Naive thymus-derived CD4-positive, alpha-beta T cell (primary cell): ENCODE measurements at regions not wholly inside any gene's neighbourhood (a gene's known extent, or its start where the extent isn't known, plus 50 kb on each side); places are given as distances from the start of the nearest gene placed in this dataset.

Experiments
- ATAC-seq: fragments of 150-1000 bp; cut with Tn5 transposase; 2 replicates; pipeline ENCODE4 v1.10.0; 2021; ENCODE audit warnings: mild to moderate bottlenecking, moderate library complexity
- CTCF ChIA-PET: fragments of 350-600 bp; sonication (Branson Sonifier 250); formaldehyde crosslinking; loops from one replicate; lab custom pipeline; 2021; ENCODE audit warnings: antibody characterized with exemption; lab: Charles Lee
- POLR2A ChIA-PET: fragments of 350-600 bp; sonication (Branson Sonifier 250); formaldehyde crosslinking; loops from one replicate; lab custom pipeline; 2021; ENCODE audit warnings: antibody characterized with exemption, inconsistent platforms; lab: Charles Lee
- DNase-seq, 9 donors: peaks; one replicate each; pipeline versions ENCODE4 v3.0.0 to v3.0.0-alpha.2; 2020 to 2022; ENCODE audit warnings: mixed read lengths in 1 of 9
- H3K27ac ChIP-seq: one replicate; pipeline ENCODE4 v1.7.0; 2013; ENCODE audit warnings: mild to moderate bottlenecking, low read depth, low read length, moderate library complexity
- H3K27me3 ChIP-seq, 2 donors: one replicate each; pipeline ENCODE4 v1.7.0; 2013; ENCODE audit warnings: low read length in 2 of 2, mild to moderate bottlenecking in 2 of 2, moderate library complexity in 2 of 2; ENCODE audit not compliant: control insufficient read depth in 2 of 2, insufficient read depth in 2 of 2
- H3K36me3 ChIP-seq, 3 experiments: 1 replicate in 2 of 3; 2 replicates in 1 of 3; pipeline ENCODE4 v1.7.0; 2013; ENCODE audit warnings: low read length in 3 of 3, mild to moderate bottlenecking in 3 of 3, moderate library complexity in 1 of 3; ENCODE audit not compliant: insufficient read depth in 3 of 3, control insufficient read depth in 2 of 3
- H3K4me1 ChIP-seq, 2 donors: one replicate each; pipeline ENCODE4 v1.7.0; 2013; ENCODE audit warnings: low read length in 2 of 2, mild to moderate bottlenecking in 2 of 2, moderate library complexity in 1 of 2; ENCODE audit not compliant: control insufficient read depth in 2 of 2, insufficient read depth in 2 of 2
- H3K4me3 ChIP-seq: 2 replicates; pipeline ENCODE4 v1.7.0; 2013; ENCODE audit warnings: mild to moderate bottlenecking, low read length
- H3K9me3 ChIP-seq, 3 experiments: 1 replicate in 2 of 3; 2 replicates in 1 of 3; pipeline ENCODE4 v1.7.0; 2013; ENCODE audit warnings: low read length in 3 of 3; ENCODE audit not compliant: control insufficient read depth in 2 of 3
- H3K27ac Mint-ChIP-seq, 9 donors: one replicate each; pipeline ENCODE4 v1.8.0; 2020 to 2022; ENCODE audit warnings: mixed read lengths in 9 of 9, mild to moderate bottlenecking in 8 of 9, moderate library complexity in 5 of 9, inconsistent platforms in 2 of 9
- H3K27me3 Mint-ChIP-seq, 5 donors: one replicate each; pipeline ENCODE4 v1.8.0; 2021 to 2022; ENCODE audit warnings: mixed read lengths in 5 of 5, mild to moderate bottlenecking in 1 of 5
- H3K36me3 Mint-ChIP-seq, 5 donors: one replicate each; pipeline ENCODE4 v1.8.0; 2020 to 2022; ENCODE audit warnings: mixed read lengths in 5 of 5, mild to moderate bottlenecking in 3 of 5, inconsistent platforms in 1 of 5
- H3K4me1 Mint-ChIP-seq, 7 donors: one replicate each; pipeline ENCODE4 v1.8.0; 2020 to 2022; ENCODE audit warnings: mixed read lengths in 7 of 7, mild to moderate bottlenecking in 3 of 7, inconsistent platforms in 1 of 7
- H3K4me3 Mint-ChIP-seq, 10 donors: one replicate each; pipeline ENCODE4 v1.8.0; 2020 to 2022; ENCODE audit warnings: mild to moderate bottlenecking in 10 of 10, mixed read lengths in 10 of 10, moderate library complexity in 6 of 10, inconsistent platforms in 2 of 10
- H3K9me3 Mint-ChIP-seq, 11 donors: one replicate each; pipeline ENCODE4 v1.8.0; 2020 to 2022; ENCODE audit warnings: mixed read lengths in 11 of 11, mild to moderate bottlenecking in 4 of 11, inconsistent platforms in 1 of 11, moderate library complexity in 1 of 11
- intact Hi-C, 2 donors: fragments of 100-400 bp; cut with micrococcal nuclease; formaldehyde crosslinking; loops; one replicate each; pipeline ENCODE4 v1.15.1; 2023

DNA sequence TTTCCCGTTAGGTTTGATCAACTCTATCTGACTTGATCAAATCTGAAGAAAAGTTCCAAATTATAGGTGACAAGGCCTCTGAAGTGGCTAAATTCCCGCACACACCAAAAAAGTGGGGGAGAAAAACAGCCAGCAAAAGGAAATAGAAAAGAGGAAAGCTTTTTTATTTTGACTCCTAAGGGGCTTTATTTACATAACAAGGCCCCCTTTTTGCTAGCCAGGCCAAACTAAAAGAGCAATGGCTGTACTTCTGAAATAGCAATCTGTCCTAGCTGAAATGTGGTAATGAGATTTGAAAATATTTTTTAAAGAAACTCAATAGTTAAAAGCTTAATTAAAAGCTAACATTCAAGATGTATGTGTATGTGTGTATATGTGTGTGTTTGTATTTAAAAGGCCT lies 311.5 kb upstream of the POGK start:
- Mint-ChIP-seq H3K9me3 (peaks cover 0 to 15% (median 2%) of the 10 kb centered on the region in 11 donors), H3K27ac (no peak overlapping the region), H3K4me1 (no peaks in the 10 kb centered on the region), H3K36me3 (no peaks in the 10 kb centered on the region), H3K27me3 (peaks cover 0 to 24% (median 16%) of the 10 kb centered on the region in 5 donors), H3K4me3 (no peak overlapping the region)
- H3K9me3 ChIP-seq = no peaks in the 10 kb centered on the region
- intact Hi-C loops = no loop called here
- no peaks in the 10 kb centered on the region for H3K4me1 ChIP-seq
- POLR2A ChIA-PET = no interaction called here
- no peaks in the 10 kb centered on the region for H3K27me3 ChIP-seq
- H3K4me3 ChIP-seq = no peak overlapping the region
- H3K36me3 ChIP-seq = no peaks in the 10 kb centered on the region
- no peak overlapping the region for H3K27ac ChIP-seq
- CTCF ChIA-PET = interaction anchor here (1.2 kb wide), 1 partner anchor 11 kb away, joined by 3 read pairs; no protein-coding TSS in a partner anchor
- ATAC-seq = no peak
- DNase-seq = no peak

DNA sequence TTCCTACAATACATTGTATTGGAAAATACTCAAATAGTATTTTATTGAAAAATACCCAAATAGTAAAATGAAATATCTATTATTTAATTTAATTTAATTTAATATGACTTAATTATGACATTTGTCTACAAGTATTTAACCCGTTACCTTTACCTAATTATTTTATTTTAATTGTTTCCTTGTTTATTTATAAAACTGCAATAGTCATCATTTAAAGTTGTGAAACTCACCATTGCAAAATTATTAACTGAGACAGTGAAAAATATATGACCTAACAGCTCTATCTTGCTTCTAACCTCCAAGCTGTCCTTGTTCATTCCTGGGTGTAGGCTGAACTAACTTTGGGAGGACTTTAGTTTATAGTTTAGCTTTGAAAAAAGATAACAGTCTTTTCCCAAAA lies 300.6 kb upstream of the POGK start:
- no peaks in the 10 kb centered on the region for H3K36me3 ChIP-seq
- no peaks in the 10 kb centered on the region for H3K4me1 Mint-ChIP-seq
- H3K4me1 ChIP-seq = no peaks in the 10 kb centered on the region
- peaks cover 0 to 31% (median 18%) of the 10 kb centered on the region in 5 donors for H3K27me3 Mint-ChIP-seq
- CTCF ChIA-PET = interaction anchor here (1.1 kb wide), 1 partner anchor 10 kb away, joined by 3 read pairs; no protein-coding TSS in a partner anchor
- no peaks in the 10 kb centered on the region for H3K9me3 ChIP-seq
- H3K27ac Mint-ChIP-seq = no peak overlapping the region
- ATAC-seq (no peak), DNase-seq (no peak)
- intact Hi-C loops = no loop called here
- peaks cover 0 to 22% (median 2%) of the 10 kb centered on the region in 11 donors for H3K9me3 Mint-ChIP-seq
- H3K27me3 ChIP-seq = no peaks in the 10 kb centered on the region
- H3K4me3 ChIP-seq = no peak overlapping the region
- POLR2A ChIA-PET = no interaction called here
- no peak overlapping the region for H3K27ac ChIP-seq
- no peak overlapping the region for H3K4me3 Mint-ChIP-seq
- no peaks in the 10 kb centered on the region for H3K36me3 Mint-ChIP-seq

DNA sequence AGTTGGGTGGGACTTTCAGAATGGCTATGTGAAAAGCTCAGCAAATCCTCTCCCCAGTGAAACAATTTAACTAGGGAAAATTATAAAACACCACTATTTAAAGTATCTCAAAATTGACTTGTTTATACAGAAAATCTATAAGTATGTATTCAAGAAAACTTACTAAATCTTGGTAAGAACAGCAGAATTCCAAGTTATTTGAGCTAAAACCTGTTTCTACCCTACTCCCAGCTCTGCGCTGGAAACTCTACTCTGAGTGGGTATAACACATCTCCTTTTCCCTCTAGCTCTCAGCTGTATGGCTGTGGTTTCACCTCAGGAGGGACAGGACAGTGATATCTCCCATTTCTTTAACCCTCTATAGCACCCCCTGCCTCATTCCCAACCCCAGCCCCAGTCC lies 295.2 kb upstream of the POGK start:
- Histone ChIP-seq H3K4me1 (no peaks in the 10 kb centered on the region), H3K4me3 (no peak overlapping the region), H3K9me3 (no peaks in the 10 kb centered on the region), H3K27ac (no peak overlapping the region), H3K36me3 (no peaks in the 10 kb centered on the region), H3K27me3 (no peaks in the 10 kb centered on the region)
- intact Hi-C loops = no loop called here
- Mint-ChIP-seq H3K27me3 (peaks cover 0 to 16% (median 10%) of the 10 kb centered on the region in 5 donors), H3K36me3 (no peaks in the 10 kb centered on the region), H3K4me1 (no peaks in the 10 kb centered on the region), H3K27ac (no peak overlapping the region), H3K4me3 (no peak overlapping the region), H3K9me3 (peaks cover 0 to 14% (median 8%) of the 10 kb centered on the region in 11 donors)
- ChIA-PET POLR2A (no interaction called here), CTCF (no interaction called here)
- ATAC-seq (no peak), DNase-seq (no peak)

DNA sequence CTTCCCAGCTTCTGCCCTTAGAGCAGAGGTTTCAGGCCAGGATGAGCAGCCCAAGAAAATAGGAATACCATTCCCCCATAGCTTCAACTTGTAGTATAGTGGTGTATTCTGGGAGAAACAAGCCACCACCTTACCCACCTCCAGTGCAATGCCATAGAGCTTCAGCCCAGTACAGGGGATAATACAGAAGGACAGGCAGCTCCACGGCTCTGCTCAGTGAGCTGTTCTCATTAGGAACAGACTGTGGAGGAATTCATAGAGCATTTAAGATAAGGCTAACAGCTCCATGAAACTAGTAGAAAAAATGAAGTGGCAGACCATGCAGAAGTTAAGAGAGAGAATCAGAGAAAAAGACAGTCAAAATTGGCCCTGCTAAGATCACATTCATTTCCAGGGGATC lies 294.7 kb upstream of the POGK start:
- Histone ChIP-seq H3K27me3 (no peaks in the 10 kb centered on the region), H3K9me3 (no peaks in the 10 kb centered on the region), H3K36me3 (no peaks in the 10 kb centered on the region), H3K4me3 (no peak overlapping the region), H3K4me1 (no peaks in the 10 kb centered on the region), H3K27ac (no peak overlapping the region)
- POLR2A ChIA-PET = no interaction called here
- ATAC-seq (no peak), DNase-seq (no peak)
- Mint-ChIP-seq H3K9me3 (peaks cover 3 to 19% (median 14%) of the 10 kb centered on the region in 11 donors), H3K27me3 (peaks cover 0 to 21% (median 10%) of the 10 kb centered on the region in 5 donors), H3K36me3 (peaks cover 0 to 4% (median 0%) of the 10 kb centered on the region in 5 donors), H3K4me3 (no peak overlapping the region), H3K27ac (no peak overlapping the region), H3K4me1 (no peaks in the 10 kb centered on the region)
- CTCF ChIA-PET = no interaction called here
- intact Hi-C loops = no loop called here

DNA sequence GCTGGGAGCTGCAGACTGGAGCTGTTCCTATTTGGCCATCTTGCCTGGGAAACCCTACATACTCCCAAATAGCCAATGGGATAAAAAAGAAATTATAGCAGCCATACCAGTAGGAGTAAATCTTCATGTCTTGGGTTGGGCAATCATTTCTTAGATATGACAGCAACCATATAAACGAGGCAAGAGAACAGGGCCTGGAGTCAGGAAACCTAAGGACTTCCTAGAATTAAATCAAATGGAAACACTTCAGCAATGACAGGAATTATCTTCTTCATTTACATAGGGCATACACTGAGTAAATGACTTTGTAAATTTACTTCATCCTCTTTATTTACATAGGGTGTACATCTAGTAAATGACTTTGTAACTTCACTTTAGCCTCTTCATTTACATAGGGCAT lies 286.6 kb upstream of the POGK start:
- ATAC-seq = no peak
- no peak for DNase-seq
- H3K4me3 Mint-ChIP-seq = no peak overlapping the region
- intact Hi-C loops = no loop called here
- peaks cover 0 to 12% (median 0%) of the 10 kb centered on the region in 5 donors for H3K36me3 Mint-ChIP-seq
- Histone ChIP-seq H3K9me3 (peaks cover 0 to 5% (median 0%) of the 10 kb centered on the region in 3 experiments), H3K27me3 (no peaks in the 10 kb centered on the region), H3K4me1 (no peaks in the 10 kb centered on the region), H3K4me3 (no peak overlapping the region), H3K27ac (no peak overlapping the region), H3K36me3 (no peaks in the 10 kb centered on the region)
- no peaks in the 10 kb centered on the region for H3K4me1 Mint-ChIP-seq
- POLR2A ChIA-PET = no interaction called here
- CTCF ChIA-PET = no interaction called here
- H3K27ac Mint-ChIP-seq = no peak overlapping the region
- H3K27me3 Mint-ChIP-seq = peaks cover 0 to 39% (median 18%) of the 10 kb centered on the region in 5 donors
- peaks cover 6 to 44% (median 26%) of the 10 kb centered on the region in 11 donors for H3K9me3 Mint-ChIP-seq

DNA sequence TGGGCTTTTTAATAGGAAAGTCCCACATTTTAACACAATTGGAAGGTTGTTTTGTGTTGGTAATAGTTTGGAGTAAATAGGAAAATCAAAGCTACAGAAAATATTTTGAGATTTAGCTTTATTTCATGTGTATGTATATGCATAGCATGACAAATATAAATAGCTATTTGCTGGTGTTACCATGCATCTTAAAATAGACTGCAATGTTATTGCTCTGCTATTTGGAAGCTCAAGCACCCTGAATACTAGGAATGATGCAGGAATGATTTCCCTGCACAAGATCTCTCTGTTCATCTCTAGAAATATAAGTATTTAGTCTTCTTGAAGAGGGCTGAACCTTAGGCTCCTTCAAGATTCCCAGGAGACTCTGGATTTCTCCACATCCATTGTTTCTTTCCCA lies 268.3 kb upstream of the POGK start:
- H3K9me3 Mint-ChIP-seq = peaks cover 0 to 3% (median 0%) of the 10 kb centered on the region in 11 donors
- POLR2A ChIA-PET = no interaction called here
- Histone ChIP-seq H3K9me3 (no peaks in the 10 kb centered on the region), H3K4me1 (no peaks in the 10 kb centered on the region), H3K27ac (no peak overlapping the region), H3K36me3 (no peaks in the 10 kb centered on the region), H3K27me3 (no peaks in the 10 kb centered on the region), H3K4me3 (no peak overlapping the region)
- ATAC-seq = no peak
- intact Hi-C loops = no loop called here
- no peak overlapping the region for H3K27ac Mint-ChIP-seq
- H3K36me3 Mint-ChIP-seq = no peaks in the 10 kb centered on the region
- CTCF ChIA-PET = no interaction called here
- no peak for DNase-seq
- no peak overlapping the region for H3K4me3 Mint-ChIP-seq
- peaks cover 0 to 6% (median 4%) of the 10 kb centered on the region in 5 donors for H3K27me3 Mint-ChIP-seq
- H3K4me1 Mint-ChIP-seq = peaks cover 0 to 2% (median 0%) of the 10 kb centered on the region in 7 donors

DNA sequence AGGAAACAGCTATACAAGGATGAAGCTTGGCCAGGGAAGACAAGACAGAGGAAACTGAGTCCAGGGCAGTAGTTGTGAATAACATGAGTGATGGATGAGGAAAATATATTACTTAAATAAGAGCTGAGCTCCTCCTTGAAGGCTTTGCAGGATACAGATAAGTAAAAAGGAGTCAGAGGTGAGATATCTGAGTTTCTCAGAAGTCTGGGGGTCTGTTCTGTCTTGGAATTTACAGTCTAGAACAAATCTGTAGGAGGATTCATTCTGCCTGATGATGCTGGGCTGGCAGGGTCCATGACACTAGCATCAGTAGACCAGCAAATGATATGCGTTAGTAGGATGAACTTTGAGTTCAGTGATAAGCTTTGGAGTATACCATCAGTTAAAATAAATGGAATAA lies 266.1 kb upstream of the POGK start:
- H3K27ac ChIP-seq = no peak overlapping the region
- H3K36me3 ChIP-seq = no peaks in the 10 kb centered on the region
- Mint-ChIP-seq H3K4me1 (peaks cover 0 to 2% (median 0%) of the 10 kb centered on the region in 7 donors), H3K27me3 (peaks cover 0 to 19% (median 12%) of the 10 kb centered on the region in 5 donors), H3K36me3 (no peaks in the 10 kb centered on the region), H3K4me3 (no peak overlapping the region), H3K9me3 (peaks cover 0 to 3% (median 0%) of the 10 kb centered on the region in 11 donors), H3K27ac (no peak overlapping the region)
- intact Hi-C loops = no loop called here
- H3K4me1 ChIP-seq = no peaks in the 10 kb centered on the region
- ATAC-seq = no peak
- no peaks in the 10 kb centered on the region for H3K27me3 ChIP-seq
- POLR2A ChIA-PET = no interaction called here
- H3K9me3 ChIP-seq = no peaks in the 10 kb centered on the region
- H3K4me3 ChIP-seq = no peak overlapping the region
- CTCF ChIA-PET = no interaction called here
- no peak for DNase-seq
